Glomerular endothelial cell (primary cell): ENCODE measurements at regions not wholly inside any gene's neighbourhood (a gene's known extent, or its start where the extent isn't known, plus 50 kb on each side); places are given as distances from the start of the nearest gene placed in this dataset.
"Not testable (repeated sequence)": the region's sequence is repeated elsewhere in the genome, so short reads cannot be mapped to it uniquely, and the experiment has no call there.

Experiments
- DNase-seq: peaks from one replicate; pipeline ENCODE4 v3.0.0-alpha.2; 2011; ENCODE audit warnings: low read depth, low spot score; ENCODE audit errors: extremely low read depth

DNA sequence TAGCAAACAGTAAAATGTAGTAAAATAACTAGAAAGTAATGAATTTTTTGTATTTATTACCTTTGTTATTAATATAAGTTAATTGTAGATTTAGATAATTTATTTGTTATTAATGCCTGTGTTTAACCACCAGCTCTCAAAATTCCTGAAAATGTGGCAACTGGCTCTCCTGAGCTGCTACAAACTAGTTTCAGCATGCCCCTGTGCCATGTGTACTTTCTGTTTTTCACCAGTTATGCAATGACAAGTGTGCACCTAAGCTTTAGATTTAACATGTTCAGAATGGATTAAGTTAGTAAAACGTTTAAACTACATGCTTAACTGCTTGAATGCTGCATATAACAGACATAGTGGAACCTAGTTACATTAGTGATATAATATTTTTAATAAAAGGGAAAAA is 88.1 kb downstream of the POSTN start:
- DNase-seq: no peak

DNA sequence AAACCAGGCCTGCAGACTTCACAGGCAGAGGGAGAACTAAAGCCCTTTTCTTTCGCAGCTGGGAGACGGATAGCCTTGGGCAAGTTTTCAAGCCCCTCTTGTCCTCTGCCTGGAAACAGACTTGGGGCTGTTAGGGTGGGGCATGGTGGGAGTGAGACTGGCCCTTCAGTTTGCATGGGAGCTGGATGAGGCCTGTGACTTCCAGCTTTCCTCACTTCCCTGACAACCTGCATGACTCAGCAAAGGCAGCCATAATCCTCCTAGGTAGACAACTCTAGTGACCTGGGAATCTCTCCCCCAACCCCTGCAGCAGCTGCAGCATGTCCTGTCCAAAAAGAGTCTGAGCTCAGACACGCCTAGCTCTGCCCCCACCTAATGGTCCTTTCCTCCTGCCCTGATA is 93.0 kb downstream of the POSTN start:
- no peak for DNase-seq

DNA sequence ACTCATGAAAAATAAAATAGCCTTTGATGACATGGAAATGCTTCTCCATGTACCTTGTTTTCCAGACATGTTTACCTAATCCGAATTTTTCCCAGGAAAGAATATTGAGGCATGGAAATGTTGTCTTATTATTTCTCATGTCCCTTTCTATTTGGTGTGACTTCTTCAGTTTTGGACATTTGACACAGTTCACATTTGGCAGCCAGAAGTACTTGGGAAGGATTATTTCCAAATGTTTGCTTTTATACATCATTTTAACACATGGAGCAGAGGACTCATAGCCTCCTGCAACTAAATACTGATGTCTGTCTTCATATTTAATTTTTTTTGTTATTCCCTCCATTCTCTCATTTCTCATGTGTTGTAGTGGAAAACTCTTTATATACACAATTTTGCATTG is 94.3 kb downstream of the POSTN start:
- no peak for DNase-seq

DNA sequence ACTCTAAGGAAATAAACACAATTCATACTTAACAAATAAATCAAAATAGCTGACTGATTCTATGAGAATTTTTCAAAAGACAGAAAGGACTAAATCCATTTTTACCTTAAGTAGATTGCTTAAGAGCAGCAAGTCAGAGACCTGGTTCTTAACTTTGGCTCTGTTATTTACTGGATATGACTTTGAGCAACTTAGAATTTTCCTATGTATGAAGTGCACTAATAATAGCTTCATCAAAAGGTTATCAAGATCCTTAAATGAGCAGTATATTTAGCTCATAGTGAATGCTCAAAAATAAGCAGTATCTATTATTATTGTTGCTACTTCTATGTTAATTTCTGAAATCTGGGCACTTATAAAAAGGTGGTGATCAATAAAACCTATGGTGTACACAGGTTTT is 95.3 kb downstream of the POSTN start:
- DNase-seq: no peak

DNA sequence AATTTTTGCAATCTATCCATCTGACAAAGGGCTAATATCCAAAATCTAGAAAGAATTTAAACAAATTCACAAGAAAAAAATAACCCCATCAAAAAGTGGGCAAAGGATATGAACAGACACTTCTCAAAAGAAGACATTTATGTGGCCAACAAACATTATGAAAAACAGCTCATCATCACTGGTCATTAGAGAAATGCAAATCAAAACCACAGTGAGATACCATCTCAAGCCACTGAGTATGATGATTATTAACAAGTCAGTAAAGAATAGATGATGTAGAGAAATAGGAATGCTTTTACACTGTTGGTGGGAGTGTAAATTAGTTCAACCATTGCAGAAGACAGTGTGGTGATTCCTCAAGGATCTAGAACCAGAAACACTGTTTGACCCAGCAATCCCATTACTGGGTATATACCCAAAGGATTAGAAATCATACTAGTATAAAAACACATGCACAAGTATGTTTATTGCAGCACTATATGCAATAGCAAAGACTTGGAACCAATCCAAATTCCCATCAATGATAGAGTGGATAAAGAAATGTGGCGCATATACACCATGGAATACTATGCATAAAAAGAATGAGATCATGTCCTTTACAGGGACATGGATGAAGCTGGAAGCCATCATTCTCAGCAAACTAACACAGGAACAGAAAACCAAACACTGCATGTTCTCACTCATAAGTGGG is 96.1 kb downstream of the POSTN start:
- not testable (repeated sequence) for DNase-seq

DNA sequence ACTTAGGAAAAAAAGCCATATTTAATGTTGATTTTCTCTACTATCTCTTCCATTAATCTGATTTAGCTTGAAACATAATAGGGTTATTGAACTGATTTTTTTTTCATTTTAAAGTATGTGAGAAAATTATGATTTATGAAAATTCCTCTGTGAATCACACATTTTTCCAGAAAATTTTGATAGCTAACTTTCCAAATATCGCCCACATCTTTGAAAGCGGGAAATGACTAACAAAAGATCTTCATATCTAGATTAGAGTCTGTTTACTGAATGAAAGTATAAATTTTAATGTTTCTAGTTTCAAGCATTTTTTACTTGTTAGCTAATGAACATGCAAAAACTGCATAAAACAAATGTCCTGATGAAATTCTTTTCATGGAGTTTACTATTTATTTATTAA is 97.4 kb downstream of the POSTN start:
- DNase-seq: no peak

DNA sequence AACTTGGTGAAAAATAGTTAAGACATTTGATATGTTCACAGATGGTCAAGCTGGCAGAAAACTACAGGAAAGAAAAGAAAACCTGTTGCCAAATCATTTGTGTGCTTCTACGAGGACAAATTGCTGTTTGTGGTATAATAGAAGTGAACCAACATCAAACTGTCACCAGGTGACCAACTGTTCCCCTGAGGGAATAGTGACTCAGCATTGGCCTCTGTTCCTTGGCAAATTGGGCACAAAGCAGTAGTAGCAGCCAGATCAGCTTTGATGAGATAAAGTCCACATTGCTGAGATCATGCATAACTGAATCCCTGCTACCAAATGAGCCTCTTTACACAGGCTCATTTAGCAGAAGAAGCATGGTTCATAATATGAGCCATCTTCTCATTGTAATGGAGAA is 103.5 kb downstream of the POSTN start:
- DNase-seq: no peak

DNA sequence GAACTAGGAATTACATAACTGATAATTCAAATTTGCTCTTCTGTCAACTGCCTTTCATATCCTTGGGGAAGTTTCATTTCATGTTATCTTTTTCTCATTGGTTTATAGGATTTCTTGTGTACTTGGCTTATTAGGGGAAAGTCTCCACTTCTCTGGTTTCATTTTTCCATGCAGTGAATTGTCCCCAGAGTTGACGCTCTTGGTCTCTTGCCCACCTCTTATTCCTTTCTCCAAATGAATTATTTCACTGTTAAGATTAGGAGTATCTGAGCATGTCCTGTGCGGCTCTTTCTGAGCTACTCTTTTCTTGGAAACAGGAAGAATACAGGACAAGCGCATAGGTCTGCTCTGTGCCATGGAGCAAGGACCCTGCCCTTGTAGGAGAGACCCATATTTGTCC is 104.8 kb downstream of the POSTN start:
- DNase-seq: no peak

DNA sequence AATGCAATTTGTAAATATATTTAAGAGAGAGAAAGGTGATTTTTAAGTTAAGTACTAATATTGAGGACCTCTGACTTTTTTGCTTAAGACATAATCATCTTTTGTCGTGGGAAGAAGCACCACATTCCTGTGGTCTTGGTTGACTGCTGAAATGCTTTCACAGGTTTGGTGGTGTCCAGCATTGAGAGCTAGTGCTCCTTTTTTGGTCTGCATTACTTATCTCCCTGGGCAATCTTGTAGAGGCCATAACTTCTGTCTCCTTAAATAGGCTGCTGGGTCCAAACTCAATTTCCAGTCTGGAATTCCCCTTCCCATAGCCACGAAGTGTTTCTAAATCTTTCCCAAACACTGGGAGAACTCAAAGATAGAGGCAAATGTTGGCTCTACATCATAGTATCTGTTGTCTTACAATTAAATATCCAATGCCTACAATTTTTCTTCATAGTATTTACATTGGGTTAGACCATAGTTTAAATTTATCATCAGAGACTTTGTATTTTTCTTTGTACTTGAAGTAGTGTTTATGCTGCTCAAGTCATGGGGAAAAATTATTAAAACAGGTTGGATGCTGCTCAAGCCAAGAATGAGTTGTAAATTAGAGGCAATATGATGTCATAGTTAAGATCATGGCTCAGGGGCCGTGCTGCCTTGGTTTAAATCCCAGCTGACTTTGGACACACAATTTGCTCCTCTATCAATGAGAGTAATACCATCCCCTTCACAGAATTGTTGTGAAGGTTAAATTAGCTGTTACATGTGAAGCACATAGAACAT is 105.6 kb downstream of the POSTN start:
- DNase-seq: no peak

DNA sequence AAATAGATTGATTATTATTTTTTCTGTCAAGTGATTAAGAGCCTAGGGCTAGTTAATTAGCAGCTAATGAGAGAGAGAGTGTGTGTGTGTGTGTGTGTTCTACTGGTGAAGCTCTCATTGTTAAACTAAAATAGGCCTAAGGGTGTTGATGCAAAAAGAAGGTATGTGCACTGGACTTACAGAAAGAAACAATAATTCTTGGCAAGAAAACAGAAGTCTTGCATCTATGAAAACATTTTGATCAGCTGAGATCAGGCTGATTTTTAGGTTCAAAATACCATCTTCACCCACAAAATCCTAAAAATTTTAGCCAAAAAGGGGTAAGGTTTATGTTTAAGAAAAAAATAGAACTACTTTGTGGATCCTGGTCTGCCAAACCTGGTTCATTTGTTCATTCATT is 106.5 kb downstream of the POSTN start:
- DNase-seq: no peak

DNA sequence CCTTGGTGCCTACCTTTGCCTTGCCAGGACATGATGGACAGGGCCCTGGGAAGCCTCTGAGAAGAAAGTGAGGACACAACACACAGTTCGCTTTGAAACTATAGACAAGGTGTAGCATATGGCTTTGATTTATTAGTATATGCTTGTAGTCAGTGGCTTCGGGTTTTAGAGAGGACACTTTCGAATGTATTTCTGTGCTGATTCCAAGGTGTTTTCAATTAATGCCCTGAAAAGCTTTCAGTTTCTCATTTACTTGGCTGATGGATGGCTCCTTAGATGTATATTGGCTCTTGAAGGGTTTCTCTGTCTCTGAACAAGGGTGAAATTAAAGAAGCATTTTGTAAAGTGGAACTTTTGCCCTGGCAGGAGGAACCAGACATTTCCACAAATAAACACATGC is 106.9 kb downstream of the POSTN start:
- no peak for DNase-seq

DNA sequence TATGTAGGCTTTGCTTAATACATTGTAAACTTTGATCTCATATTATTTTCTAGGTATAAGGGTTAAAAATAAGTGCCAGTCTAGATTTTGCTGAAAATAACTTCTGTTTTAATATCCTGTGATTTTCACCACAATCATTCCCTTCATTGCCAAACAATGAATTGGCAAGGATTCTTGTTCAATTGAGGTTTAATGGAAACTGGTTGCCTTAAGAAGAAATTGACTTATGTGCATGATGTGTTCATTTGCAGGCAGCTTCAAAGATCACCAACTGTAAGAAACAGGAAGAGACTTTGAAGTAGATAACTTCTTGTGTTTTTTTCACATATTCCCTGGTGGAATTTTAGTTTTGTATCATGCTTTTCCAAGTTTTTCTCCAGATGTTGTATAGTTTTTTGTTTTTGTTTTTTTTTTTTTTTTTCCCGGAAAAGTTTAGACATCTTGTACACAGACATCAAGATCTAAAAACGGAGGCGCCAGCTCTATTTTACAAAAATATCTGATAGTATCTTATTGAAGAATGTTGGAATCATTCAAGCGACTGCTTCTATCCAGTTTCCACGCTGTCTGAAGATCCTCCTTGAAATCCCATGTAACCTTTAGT is 108.3 kb downstream of the POSTN start:
- DNase-seq: no peak

DNA sequence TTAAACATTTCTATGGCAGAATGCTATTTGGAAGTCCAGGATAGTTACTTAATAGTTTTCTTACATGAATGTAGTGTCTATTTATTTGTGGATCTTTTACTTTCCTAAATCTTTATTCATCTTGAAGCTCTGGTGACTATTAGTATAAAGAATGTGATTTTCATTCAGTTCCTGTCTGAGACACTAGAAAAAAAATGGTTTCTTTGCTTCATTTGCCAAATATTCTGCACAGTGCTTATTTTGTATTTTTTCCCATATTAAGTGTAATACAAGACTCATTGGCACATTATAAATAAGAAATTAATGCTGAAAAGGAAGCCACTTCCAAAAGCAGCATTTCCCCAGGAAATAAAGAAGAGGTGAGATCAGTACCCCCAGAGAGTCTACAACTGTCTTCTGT is 109.8 kb downstream of the POSTN start:
- DNase-seq: no peak

DNA sequence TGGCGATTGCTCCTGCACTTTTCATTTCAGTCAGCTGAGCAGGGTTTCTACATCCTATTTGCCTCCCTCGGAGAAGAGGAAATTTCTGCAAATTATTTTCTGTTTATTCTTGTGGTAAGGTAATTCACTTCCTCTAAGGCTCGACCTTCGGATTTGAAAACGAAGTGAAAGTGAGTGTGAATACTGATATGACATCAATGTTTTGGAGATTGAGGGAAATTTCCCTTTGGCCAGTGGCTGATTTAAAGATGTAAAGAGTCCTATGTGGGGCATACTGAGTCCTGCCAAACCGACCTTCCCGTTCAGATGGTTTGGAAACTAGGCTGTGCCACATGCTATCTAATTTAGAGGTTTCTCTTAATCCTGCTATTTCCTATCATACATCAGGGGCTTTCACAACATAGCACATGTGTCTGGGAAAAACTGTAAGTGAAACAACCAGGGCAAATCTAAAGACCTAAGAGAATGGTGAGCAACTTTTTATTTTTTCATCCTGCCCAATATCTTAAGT is 112.3 kb downstream of the POSTN start:
- DNase-seq: no peak

DNA sequence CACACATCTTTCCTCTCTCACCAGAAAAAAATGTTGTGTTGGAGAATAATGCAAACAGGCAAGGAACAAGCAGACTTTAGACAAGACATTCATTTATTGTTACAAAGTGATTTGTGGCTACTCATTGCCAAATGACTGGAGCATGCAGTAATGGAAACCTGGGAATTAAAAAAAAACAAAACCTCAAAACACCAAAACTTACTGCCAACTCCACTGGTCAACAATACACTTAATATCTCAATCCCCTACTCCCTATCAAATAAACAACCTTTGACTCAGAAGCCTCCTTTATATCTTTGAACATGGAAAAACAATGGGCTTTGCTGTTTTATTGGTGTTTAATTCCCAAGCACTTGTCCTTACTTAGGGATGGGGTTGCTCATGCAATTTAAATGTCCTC is 112.8 kb downstream of the POSTN start:
- DNase-seq: no peak

DNA sequence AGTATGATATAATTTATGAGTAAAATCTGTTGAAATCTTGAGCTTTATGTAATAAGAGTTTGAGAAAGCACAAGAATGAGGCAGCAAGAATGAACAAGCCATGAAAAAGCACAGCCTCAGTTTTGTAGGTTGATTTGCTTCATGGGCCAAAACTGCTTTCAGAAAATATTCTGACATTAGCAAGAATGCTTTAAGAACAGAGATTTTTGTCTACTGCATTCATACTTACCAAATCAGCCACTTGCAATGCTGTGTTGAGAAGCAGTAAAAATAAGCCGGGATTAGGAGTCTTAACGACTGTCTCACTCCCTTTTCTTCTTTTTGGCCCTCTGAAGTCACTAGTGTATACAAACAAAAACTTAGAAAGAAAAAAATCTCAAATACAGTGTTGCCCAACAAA is 114.5 kb downstream of the POSTN start:
- no peak for DNase-seq

DNA sequence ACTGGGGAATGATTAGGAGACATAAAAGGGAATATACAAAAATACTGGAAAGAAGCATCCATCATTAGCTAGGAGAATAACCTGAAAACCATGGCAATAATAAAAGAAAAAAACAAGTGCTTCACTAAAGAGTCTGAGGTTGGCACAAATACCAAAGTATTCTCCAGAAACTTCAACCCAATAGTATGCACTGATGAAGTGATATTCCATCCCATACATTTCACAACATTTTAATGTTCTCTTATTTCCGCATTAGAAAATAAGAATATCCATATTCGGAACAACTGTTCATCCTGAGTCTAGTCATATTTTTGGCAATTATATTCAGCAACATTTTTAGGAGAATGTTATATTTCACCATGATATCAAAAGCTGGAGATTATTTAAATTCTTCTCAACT is 116.2 kb downstream of the POSTN start:
- DNase-seq: no peak

DNA sequence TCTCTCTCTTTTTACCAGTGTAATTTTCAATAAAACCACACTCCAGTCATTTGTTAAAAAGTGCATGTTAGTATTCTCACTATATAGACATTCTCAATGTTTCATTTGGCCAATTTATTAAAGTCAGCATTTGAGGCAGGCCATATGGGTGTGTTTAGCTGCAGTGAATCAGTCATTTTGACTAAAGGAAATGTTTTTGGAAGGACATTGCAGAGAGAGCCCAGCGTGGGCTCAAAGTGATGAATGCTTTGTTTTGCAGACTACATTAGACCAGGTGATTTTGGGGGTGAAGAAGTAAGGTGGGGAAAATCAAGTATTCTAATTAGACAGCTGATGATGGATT is 116.7 kb downstream of the POSTN start:
- no peak for DNase-seq

DNA sequence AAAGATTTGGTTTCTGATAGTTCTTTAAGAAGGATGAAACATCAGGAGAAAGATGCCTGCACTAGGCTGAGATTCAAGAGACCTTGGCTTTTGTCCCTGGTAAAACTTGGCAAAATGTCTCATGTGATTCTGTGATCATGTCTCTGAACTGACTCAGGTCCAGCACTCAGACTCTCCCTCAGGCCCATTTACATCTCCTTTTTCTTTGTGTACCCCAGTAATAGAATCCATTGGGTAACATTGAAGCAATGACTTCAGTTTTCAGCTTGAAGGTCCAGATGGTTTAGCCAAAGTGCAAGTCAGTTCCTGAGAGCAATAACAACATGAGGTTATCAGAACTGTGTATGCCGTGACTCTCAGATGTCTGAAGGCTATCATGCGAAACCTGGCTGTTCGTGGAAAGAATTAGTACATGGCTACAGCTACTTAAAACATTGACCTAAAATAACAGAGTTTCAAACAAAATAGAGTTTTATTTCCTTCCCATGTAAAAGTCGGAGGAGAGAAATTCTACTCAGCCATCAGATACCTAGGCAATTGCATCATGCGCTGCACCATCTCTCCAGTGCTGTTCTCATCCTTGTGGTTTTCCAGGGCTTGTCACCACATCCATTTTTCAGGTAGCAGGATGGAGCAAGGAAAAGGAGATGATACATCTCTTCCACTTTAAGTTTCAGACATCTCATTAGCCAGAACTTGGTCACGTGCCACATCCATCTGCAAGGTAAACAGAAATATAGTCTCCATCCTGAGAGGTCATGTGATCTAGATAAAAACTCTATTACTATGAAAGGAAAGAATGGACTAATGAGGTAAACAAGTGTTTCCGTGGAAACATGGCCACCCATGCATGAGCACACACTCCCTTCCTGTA is 117.3 kb downstream of the POSTN start:
- DNase-seq: no peak

DNA sequence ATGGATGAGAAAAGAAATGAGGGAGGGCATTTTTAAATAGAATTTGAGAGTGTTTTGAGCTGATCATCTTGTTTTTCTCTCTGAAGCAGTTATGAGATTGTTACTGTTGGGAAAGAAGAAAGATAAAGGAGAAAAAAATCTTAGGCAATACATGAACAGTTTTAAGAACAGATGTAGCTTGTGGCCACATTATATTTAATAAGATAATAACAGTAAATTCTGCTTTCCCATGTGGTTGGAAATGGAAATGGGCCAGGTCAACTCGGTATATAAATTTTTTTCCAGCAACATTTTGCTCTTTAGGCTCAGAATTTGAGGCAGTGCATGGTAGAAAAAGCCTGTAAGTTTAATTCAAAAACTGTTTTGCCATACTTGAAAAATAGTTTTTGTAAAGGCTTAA is 118.7 kb downstream of the POSTN start:
- DNase-seq: no peak

DNA sequence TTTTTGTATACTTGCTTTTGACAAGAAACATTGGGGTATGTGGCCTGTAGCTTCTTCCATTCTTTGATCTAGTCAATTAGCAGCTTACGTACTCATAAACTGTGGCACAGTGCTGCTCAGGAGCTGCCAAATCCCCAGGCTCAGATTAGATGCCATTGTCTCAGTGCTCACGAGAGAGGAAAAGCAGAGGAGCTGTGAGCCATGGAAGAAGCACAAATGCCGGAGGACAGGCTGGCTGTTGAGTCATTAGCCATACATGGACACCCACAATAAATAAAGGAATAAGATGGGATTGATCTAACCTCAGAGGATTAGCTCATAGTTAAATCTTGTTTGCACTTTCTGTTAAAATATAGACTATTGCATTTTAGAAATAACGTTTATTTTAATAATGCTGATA is 121.7 kb downstream of the POSTN start:
- no peak for DNase-seq
